HG03039 (cell line): ENCODE measurements at regions not wholly inside any gene's neighbourhood (a gene's known extent, or its start where the extent isn't known, plus 50 kb on each side); places are given as distances from the start of the nearest gene placed in this dataset.

Experiments
- ATAC-seq: cut with Tn5 transposase; IDR thresholded peaks from one replicate; pipeline ENCODE4 v1.9.1; 2021; ENCODE audit warnings: mild to moderate bottlenecking, moderate library complexity; ENCODE audit not compliant: unreplicated experiment

DNA sequence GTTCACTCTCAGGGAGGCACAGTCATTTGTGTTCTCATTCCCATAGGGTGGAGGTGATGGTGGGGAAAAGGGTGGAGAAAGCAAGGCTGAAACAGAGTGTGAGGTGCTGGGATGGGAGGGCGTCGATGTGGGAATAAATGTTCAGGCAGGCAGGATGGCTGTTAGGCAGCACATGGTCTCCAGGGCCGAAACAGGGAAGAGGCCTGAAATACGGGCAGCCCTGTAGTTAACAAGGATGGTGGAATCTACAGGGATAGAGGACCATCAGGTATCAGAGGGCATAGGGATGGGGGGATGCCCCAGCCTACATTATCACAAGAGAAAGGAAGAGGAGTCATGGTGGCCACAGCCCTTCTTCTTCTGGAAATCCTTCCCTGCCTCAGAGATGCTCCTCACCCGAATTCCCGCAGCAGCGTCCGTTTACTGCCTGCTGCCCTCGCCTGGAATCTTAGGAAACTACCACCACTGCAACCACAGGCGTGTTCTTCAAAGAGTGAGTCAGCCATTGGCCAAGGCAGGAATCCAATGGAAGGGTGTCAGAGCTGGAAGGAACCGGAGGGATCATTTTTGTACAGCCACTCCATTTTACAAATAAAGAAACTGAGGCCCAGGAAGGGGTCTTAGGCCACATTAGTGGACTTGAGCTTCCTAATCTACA is 49.7 kb upstream of the POMGNT2 start:
- ATAC-seq = no peak
